COR-L47 (cell line): ENCODE measurements at regions not wholly inside any gene's neighbourhood (a gene's known extent, or its start where the extent isn't known, plus 50 kb on each side); places are given as distances from the start of the nearest gene placed in this dataset.
"Not testable (repeated sequence)": the region's sequence is repeated elsewhere in the genome, so short reads cannot be mapped to it uniquely, and the experiment has no call there.

Experiments used
- DNase-seq: peaks from one replicate; lab custom pipeline; 2025; lab: John Stamatoyannopoulos, UW

GRCh38 chr2:147275943-147276342, 568.9 kb upstream of the ACVR2A start:
- no peak for DNase-seq

- no peak for DNase-seq
Measured at GRCh38 chr2:147273628-147274027, 571.2 kb upstream of the ACVR2A start.

GRCh38 chr2:147273106-147273505, 571.7 kb upstream of the ACVR2A start:
- DNase-seq: no peak

GRCh38 chr2:147269581-147269980, 575.2 kb upstream of the ACVR2A start:
- DNase-seq: not testable (repeated sequence)

- DNase-seq: no peak
Measured at GRCh38 chr2:147260241-147260640, 584.6 kb upstream of the ACVR2A start.

- no peak for DNase-seq
Measured at GRCh38 chr2:147255812-147256211, 589.0 kb upstream of the ACVR2A start.

- DNase-seq: no peak
Measured at GRCh38 chr2:147250652-147251356, 594.0 kb upstream of the ACVR2A start.

- DNase-seq: no peak
Measured at GRCh38 chr2:147247749-147248148, 597.1 kb upstream of the ACVR2A start.

- no peak for DNase-seq
Measured at GRCh38 chr2:147242445-147242844, 602.4 kb upstream of the ACVR2A start.

- no peak for DNase-seq
Measured at GRCh38 chr2:147236601-147237000, 608.2 kb upstream of the ACVR2A start.

- DNase-seq: no peak
Measured at GRCh38 chr2:147232225-147232669, 612.6 kb upstream of the ACVR2A start.

GRCh38 chr2:147231607-147232006, 613.2 kb upstream of the ACVR2A start:
- no peak for DNase-seq

- DNase-seq: no peak
Measured at GRCh38 chr2:147231081-147231480, 613.7 kb upstream of the ACVR2A start.

- DNase-seq: no peak
Measured at GRCh38 chr2:147227313-147227712, 617.5 kb upstream of the ACVR2A start.

- DNase-seq: peak; percentile 59
Measured at GRCh38 chr2:147224070-147224469, 620.8 kb upstream of the ACVR2A start.

- DNase-seq: peak; percentile 83
Measured at GRCh38 chr2:147223553-147224060, 621.2 kb upstream of the ACVR2A start.

GRCh38 chr2:147223119-147223518, 621.7 kb upstream of the ACVR2A start:
- no peak for DNase-seq

- no peak for DNase-seq
Measured at GRCh38 chr2:147222506-147222905, 622.3 kb upstream of the ACVR2A start.

GRCh38 chr2:147214914-147215313, 629.9 kb upstream of the ACVR2A start:
- DNase-seq: no peak

- DNase-seq: no peak
Measured at GRCh38 chr2:147211484-147211883, 633.3 kb upstream of the ACVR2A start.

GRCh38 chr2:147204102-147204501, 640.7 kb upstream of the ACVR2A start:
- no peak for DNase-seq

- no peak for DNase-seq
Measured at GRCh38 chr2:147198651-147199171, 646.1 kb upstream of the ACVR2A start.

- DNase-seq: no peak
Measured at GRCh38 chr2:147197754-147198483, 646.9 kb upstream of the ACVR2A start.
